ENCODE measurements at regions not wholly inside any gene's neighbourhood (a gene's known extent, or its start where the extent isn't known, plus 50 kb on each side); places are given as distances from the start of the nearest gene placed in this dataset.
"Not testable (repeated sequence)": the region's sequence is repeated elsewhere in the genome, so short reads cannot be mapped to it uniquely, and the experiment has no call there.

GRCh38 chr16:52234626-52235025, 312.3 kb downstream of the TOX3 start:
- no peak for DNase-seq

DNA sequence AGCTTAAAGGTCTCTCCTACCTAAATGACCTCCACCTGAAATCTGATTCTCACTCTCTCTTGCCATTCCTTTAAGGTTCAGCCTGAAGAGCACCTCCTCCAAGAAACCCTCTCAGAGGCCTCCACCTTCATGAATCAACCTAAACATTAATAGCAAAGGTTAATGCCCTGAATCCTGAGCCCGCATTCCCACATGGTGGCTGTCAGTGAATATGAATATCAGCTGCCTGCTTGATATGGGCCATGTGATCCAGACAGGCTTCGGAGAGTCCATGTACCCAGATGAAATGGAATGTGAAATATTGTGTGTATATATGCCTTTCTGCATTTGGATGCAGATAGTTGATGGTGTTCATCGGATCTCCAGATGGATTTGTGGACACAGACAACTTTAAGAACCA, 317.5 kb downstream of the TOX3 start:
- no peak for DNase-seq

DNA sequence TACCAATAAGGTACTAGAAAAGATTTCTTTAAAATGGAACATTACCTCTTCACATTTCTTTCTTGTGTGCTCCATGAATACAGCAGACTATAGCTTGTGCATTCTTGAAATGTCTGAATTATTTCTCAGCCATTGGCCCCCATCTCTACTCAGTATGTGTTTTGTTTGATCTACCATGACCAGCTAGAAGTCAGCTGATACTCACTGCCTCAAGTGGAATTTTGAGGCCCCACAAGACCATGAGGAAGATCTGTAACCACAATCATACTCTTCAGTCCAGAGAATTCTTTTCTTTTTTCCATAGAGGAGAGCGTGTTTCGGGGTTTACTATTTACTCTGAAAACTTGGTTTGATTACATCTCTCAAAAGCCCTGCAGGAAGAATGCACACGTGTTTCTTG, 319.1 kb downstream of the TOX3 start:
- no peak for DNase-seq

DNA sequence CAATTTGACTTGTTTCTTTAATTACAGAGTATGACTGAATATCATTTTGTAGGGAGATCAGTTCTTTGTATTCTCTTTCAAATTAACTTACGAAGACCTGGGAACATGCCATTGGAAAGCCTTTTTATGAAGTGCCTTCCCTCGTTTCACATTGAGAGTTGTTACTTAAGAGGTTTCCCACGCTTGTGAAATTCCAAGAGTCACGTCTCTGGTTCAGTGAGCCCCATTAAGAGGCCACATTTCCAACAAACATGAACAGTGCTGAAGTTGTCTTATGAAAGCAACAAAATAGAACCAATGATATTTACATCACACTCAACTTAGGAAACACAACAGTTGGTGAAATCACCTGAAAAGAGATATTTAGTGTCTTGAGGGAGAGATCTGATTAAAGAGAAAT, 334.1 kb downstream of the TOX3 start:
- DNase-seq = no peak

DNA sequence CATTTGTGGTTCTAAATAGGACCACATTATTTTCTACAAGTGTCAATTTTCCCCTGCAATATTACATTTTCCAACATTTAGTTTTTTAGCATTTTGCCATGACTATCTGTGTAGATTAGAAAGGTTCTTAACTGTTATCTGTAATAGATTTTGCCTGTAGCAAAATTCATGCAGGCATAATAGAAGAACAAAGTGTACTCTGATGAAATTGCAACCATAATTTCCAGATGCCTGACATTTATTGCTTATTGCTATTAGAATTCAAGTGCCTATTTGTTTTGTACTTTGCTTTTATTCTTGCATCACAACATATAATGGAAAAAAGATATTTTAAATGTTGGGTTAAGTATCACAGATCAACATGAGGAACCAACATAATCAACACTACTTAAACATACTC, 337.7 kb downstream of the TOX3 start:
- no peak for DNase-seq

DNA sequence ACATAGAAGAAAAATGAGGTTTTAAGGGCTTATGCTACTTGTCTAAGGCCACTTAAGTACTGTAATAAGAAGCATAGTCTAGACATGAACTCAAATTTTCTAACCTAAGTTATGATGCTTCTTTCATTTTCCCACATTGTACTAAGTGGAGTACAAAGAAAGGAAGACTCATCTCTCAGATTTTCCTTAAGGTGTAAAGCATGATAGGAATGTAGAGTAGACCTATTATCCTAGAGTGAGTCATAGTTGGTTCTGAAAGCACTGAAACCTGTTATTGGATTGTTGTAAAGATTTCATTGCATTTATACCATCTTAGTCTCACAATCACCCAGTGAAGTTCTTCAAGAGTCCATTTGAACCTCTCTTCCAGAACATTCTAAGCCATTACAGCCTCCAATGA, 343.8 kb downstream of the TOX3 start:
- DNase-seq = no peak

DNA sequence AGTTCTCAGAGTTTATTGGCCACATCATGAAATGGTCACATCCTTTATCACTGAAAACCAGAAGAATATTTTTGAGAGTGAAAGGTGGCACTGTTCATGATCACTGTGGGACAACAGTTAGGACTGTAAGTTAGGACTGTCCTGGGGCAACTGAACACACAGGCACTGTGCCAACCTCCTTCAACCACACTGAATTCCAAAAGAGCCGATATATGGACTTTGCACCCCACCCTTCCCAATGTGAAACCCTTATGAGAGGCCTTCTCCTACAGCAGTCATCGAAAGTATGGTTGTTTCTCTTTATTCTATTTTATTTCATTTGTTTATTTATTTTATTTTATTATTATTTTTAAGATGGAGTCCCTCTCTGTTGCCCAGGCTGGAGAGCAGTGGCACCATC, 353.5 kb downstream of the TOX3 start:
- DNase-seq = no peak

DNA sequence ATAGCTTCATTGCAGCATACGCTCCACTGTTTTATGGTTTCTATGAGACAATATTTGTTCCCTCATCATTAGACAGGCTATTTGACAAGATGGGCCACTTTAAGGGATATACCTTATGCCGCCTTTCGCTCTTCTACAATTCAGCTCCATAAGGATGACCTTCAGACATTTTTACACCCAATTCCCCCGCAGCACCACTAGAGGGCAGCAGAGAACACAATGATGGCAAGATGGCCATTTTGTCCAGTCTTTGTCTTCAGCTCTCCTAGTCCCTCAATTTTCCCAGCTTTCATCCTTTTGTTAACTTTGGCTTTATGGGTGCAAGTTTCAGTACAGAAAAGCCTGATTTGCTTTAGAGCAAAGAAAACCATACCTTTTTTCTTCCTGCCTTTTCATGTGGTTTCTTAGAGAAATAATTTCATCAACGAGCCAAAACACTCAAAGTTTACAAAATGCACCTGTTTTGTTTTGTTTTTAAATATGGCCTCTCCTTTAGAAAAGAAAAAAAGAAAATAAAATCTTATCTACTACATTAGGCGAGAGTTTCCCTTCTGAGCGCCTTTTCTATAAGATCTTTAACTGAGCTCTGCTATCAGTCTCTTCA, 355.3 kb downstream of the TOX3 start:
- DNase-seq = peak; percentile 21

DNA sequence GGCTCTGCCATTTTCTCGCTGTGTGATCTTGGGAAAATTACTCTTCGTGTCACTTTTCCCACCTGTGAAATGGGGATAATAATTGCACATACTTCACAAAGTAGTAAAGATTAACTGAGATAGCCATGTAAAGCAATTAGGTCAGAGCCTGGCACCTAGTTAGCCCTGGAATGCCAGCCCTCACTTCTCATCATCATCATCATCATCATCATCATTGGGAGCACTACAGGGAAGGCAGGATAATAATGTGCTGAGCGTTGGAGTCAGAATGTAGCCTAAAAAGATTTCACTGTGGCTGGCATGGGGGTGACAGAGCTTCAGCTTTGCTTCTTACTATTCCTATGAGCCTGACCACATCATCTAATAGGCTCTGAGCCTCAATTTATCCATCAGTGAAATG, 362.6 kb downstream of the TOX3 start:
- no peak for DNase-seq

DNA sequence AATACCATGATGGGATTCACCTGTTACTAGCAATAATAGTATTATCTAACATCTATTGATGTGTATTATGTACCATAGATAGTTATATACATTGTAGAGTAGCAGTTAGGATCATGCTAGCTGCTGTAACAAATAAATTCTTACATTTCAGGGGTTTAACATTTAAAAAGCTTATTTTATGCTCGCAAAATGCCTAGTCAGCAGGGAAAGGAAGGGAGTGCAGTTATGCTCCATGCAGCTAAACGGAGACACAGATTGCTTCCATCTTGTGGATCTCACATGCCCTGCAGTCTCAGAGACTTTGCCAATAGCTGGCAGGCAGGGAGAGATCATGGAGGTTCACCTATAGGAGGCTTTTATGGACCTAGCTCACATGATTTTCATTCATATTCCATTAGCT, 364.1 kb downstream of the TOX3 start:
- no peak for DNase-seq

DNA sequence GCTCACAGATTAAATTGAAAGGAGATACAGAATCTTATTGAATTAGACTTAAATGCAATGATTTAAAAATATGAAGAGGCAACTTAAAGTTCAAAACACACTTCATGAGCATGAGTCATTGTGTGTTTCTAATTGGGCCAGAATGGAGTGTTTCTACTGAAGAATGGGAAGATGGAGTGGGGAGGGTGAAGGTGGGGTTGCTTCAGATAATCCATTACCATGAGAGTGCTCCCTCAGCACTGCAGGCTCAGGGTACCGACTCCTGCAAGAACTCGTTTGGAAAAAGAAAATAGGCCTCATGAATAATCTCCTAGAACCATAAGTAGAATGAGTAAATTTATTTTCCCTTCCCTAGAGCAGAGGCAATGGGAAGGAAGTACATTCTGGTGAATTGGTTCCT, 372.8 kb downstream of the TOX3 start:
- DNase-seq = no peak

DNA sequence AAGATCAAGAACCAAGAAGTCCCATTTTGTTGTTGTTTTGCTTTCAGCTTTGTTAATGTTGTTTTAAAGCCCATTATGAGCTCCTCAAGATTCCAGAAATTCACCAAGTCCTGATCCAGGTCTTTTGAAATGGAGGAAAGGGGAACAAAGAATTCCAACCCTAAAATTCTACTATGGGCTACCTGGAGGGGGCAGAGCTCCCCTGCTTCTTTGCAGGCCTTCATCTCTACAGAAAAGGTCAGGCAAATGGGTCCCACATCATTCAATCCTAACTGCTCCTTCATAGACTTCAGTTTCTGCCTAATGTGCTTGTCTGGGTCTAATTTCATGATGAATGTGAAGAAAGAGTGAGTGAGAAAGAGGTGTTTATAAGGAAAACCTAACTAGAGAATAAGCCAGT, 375.5 kb downstream of the TOX3 start:
- no peak for DNase-seq

GRCh38 chr16:52167328-52167727, 379.6 kb downstream of the TOX3 start:
- DNase-seq = no peak

DNA sequence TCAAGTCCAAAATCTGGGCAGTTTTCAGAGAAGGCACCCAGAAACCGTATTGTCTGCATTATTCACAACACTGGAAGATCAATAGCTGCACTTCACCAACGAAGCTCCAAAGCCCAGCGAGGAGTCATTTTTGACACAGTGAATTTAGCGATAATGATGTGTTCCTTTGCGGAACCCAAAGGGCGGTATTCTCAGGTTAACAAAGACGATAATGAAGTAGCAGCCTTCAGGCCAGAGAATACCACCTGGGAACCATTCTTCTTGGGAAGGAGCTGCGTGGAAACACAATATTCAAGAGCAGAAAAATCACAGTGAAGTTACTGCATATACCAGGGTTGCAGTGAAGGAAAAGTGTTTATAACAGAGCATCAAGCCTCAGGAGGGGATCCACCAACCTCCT, 381.0 kb downstream of the TOX3 start:
- DNase-seq = no peak

DNA sequence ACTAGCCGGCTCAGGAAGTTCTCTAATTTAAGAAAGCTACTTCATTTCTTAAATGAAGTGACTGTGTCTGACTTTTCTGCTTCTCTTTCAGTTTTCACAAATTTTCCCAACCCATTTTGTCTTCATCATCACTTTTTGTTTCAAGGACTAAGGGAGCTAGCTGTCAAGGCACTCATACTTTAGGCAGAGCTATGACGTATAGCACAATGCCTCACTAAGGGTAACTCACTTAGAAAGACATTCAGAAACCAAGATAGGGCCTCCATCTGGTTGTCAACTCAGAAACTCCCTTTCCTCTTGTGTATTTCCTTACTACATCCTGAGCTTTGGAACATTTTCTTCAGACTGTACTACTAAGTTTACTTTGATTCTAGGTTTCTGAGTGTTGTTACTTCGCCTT, 397.9 kb downstream of the TOX3 start:
- DNase-seq = no peak

DNA sequence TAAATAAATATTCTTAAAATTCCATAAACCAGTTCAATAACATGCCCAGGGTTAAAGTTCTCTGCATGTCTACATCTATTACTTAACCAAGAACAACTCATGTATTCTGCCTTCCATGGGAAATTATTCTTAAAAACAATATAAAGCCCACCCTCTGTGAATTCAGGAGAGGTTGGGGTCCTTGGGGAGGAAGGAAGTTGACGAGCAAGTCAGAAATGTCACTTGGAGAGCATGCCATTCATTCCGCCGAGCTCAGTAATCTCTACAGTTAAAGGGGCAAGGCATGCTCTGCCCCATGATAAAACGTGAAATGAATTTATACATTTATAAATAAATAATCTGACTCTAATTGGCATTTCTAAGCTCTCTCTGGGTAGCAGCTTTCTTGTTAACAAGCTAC, 405.1 kb downstream of the TOX3 start:
- DNase-seq = no peak

DNA sequence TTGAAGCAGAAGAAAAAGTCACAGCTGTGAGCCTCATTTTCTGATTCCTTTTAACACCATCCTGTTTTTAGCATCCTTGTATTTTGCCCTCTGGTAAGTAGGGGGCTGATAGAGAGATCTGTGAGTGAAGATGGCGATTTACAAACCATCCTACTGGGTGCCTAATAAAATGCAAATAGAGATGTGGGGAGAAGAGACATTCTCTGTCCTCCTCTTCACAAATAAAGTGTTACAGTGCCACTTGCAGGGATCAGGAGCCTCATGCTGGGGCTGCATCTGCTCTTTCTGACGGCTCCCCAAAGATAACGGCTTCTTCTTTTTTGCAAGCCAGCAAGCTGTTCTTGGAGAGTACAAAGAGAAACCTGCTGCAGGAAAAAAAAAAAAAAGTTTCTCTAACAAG, 418.6 kb downstream of the TOX3 start:
- no peak for DNase-seq

GRCh38 chr16:52123842-52124241, 423.1 kb downstream of the TOX3 start:
- DNase-seq = no peak

DNA sequence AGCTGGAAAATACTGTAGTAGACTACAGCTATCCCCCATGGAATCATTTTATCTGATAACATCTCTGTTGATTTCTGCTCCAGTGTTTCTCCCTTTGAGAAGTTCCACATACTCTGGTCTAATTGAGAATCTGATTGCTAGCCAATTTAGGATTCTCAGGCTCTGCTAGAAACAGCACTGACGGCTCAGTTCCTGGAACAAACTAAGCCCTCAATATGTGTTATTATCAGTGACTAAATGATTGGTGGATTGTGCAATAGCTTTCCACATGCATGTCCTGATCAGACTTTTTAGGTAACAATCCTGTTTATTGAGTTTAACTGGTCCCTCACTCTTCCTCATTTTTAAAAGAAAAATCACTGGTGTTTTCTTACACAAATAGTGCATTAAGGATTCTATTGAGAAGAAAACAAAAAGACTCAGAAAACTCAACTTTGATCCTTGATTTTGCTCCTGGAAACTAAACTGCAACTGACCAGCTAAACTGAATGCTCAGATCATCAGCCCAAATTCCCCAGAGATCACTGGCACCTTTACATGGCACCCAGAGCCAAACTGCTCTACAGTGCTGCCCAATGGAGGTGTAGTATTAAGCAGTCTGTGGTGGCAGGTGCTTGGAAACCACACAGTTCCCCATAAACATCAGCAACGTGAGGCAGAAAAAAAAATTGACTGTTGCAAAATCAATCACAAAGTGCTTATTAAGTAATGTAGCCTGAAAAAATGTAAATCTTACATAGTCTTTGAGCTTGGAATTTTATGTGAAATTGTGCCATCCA, 423.7 kb downstream of the TOX3 start:
- no peak for DNase-seq

- no peak for DNase-seq
Measured at GRCh38 chr16:52117171-52117570, 429.8 kb downstream of the TOX3 start.

DNA sequence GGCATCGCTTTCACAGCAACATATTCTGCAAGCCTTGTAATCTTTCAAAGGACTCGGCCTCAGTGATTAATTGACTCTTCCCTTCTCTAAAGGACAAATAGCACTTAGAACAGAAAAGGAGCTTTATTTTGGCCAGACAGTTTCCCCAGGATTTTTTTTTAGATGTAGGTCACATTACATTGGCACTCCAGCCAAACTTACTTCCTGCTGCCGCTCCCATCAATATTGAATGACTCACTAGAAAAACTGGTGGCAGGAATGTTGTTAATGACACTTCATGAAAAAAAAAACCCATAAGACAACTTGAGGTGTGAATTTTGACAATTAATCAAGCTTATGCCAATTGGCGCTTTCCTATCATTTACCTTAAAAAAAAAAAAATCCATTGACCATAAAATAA, 432.6 kb downstream of the TOX3 start:
- no peak for DNase-seq

DNA sequence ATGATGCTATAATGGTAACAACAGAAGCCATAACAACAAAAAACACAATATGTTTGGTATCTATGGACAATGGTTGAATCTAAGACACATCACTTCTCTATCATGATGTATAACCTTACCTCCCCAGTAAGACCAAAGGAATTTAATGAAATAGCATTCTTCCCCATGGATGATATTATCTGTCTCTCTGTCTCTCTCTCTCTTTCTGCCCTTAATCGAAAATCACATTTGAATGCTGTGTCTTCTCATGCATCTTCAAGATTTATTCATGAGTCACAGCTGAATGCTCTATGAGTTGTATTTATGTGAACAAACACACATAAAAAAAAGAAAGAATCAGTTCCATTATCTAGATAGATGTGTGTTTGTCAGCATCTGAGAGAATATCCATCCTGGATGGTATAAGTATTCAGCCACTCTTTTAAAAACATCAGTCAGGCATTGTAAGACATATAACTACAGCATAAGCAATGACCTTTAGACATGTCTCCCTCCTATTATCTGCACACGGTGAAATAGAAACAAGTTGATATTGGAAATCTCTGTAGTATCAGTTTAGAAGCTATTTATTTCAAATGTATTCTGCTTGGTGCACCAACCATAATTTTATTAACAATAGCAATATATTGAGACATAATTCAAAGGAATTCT, 433.3 kb downstream of the TOX3 start:
- no peak for DNase-seq

DNA sequence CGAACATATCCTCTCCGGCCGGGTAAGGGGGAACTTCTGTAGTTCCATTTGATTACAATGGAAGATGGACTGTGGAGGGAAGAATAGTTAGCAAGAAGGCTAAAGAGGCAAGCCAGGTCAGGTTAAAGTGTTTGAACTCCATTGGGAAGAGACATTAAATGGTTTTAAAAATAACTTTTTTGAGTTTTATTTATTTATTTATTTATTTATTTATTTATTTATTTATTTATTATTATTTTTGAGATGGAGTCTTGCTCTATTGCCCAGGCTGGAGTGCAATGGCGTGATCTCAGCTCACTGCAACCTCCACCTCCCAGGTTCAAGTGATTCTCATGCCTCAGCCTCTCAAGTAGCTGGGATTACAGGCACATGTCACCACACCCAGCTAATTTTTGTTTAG, 441.9 kb downstream of the TOX3 start:
- DNase-seq = not testable (repeated sequence)

DNA sequence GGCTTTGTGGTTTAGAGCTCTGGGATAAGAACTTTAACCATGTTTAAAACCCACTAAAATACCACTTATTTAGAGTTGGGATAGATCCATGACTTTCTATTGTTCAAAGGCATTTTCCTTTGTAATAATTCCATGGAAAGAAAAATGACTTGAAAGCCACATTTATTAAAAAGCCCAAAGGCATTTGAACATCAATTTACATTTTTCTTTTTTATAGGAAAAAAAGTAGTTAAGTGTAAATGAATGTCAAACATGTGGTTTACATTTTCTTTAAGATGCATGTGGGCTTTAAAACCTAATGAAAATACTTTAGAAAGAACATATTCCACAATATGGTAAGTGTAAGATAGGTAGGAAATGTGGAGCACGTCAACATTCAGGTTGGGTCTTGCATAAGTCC, 443.2 kb downstream of the TOX3 start:
- no peak for DNase-seq

DNA sequence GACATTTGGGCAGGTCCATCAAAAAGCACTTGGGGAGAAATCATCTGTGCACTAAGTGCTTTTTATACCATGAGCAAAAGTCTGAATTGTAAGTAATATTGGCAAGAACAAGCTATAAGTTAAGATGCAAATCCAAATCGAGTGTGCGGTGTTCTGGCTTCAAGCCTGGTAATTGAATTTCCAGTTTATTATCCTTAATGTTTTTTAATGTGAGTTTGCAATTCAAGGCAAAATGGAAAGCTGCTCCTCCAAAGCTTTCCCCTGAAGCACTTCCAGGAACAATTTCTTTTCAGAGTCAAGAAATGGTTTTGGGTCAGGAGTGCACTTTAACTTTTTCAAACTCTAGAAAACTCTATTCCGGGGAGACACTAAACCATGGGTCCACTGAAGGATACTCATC, 445.7 kb downstream of the TOX3 start:
- DNase-seq = no peak

All from NCI-H1436 treated with DMSO at 0.1 percent for 48 hours (cell line).